K562 (cell line): ENCODE measurements at regions not wholly inside any gene's neighbourhood (a gene's known extent, or its start where the extent isn't known, plus 50 kb on each side); places are given as distances from the start of the nearest gene placed in this dataset.

Experiments
- ATAC-seq: fragments of 200-7000 bp; cut with Tn5 transposase; 3 replicates; pipeline ENCODE4 v1.9.1; 2020; ENCODE audit warnings: moderate library complexity
- BruUV-seq: library from RNA; stranded (reverse); fragments of 400-500 nt; replicated peaks from 2 replicates; lab custom pipeline; 2021; lab: Mats Ljungman, UMichigan
- CTCF ChIA-PET: fragments of 300-600 bp; formaldehyde crosslinking; extraction: SDS; loops from one replicate; lab custom pipeline; 2021; ENCODE audit warnings: low intra/inter-chr PET ratio; lab: Yijun Ruan, JAX
- POLR2A ChIA-PET: fragments of 300-600, 350-650 bp; sonication (Branson Sonifier 250); formaldehyde crosslinking; extraction: SDS; loops from one replicate; lab custom pipeline; 2021; ENCODE audit warnings: antibody characterized with exemption, inconsistent platforms; lab: Yijun Ruan, JAX
- DNase-seq, 4 experiments: peaks; one replicate each; pipeline versions ENCODE4 v3.0.0 to v3.0.0-alpha.2; 2011 to 2018; ENCODE audit warnings: low spot score in 3 of 4, mixed read lengths in 3 of 4; ENCODE audit errors: extremely low read depth in 1 of 4
- FAIRE-seq: peaks from 2 replicates; lab custom pipeline; 2011; peaks lifted over from hg19 to GRCh38; lab: Jason Lieb, UNC
- H2AFZ ChIP-seq: 2 replicates; pipeline ENCODE4 v1.6.0; 2011; ENCODE audit warnings: low read depth, low read length, control low read depth, inconsistent platforms
- H3K27ac ChIP-seq: fragments of 200-600 bp; 3 replicates; pipeline ENCODE4 v1.8.0; 2011; ENCODE audit warnings: low read depth, mild to moderate bottlenecking, control low read depth, inconsistent platforms, low read length, moderate library complexity, mixed read lengths; ENCODE audit errors: extremely low read depth
- H3K27me3 ChIP-seq, 2 experiments: fragments of 300-600 bp in 1 of 2; 2 replicates in 1 of 2; 3 replicates in 1 of 2; pipeline versions ENCODE4 v1.6.0 to v1.8.0; 2011; ENCODE audit warnings: inconsistent platforms in 2 of 2, low read length in 2 of 2, mild to moderate bottlenecking in 1 of 2, mixed read lengths in 1 of 2, moderate library complexity in 1 of 2; ENCODE audit not compliant: control insufficient read depth in 2 of 2, insufficient read depth in 2 of 2
- H3K36me3 ChIP-seq: fragments of 300-600 bp; 3 replicates; pipeline ENCODE4 v1.8.0; 2011; ENCODE audit warnings: mild to moderate bottlenecking, low read length, inconsistent platforms; ENCODE audit not compliant: control insufficient read depth, insufficient read depth
- H3K4me1 ChIP-seq, 2 experiments: fragments of 200-600 bp in 1 of 2; replicated peaks in 1 of 2; 2 replicates in 1 of 2; 3 replicates in 1 of 2; pipeline versions ENCODE4 v1.5.1 to v1.8.0; 2011; ENCODE audit warnings: inconsistent platforms in 2 of 2, low read length in 2 of 2, mild to moderate bottlenecking in 1 of 2, mixed read lengths in 1 of 2, moderate library complexity in 1 of 2; ENCODE audit not compliant: control insufficient read depth in 2 of 2, insufficient read depth in 2 of 2
- H3K4me2 ChIP-seq: 2 replicates; pipeline ENCODE4 v1.6.1; 2011; ENCODE audit warnings: low read length, control low read depth, inconsistent platforms, mixed read lengths; ENCODE audit not compliant: insufficient read depth
- H3K4me3 ChIP-seq: fragments of 200-600 bp; sonication (generic), shearing (Covaris generic); 2 replicates; pipeline ENCODE4 v1.5.1; 2016; ENCODE audit warnings: control low read depth, inconsistent platforms
- H3K79me2 ChIP-seq: fragments of 200-600 bp; 3 replicates; pipeline ENCODE4 v1.8.0; 2011; ENCODE audit warnings: low read length, inconsistent platforms; ENCODE audit not compliant: control insufficient read depth, insufficient read depth
- H3K9ac ChIP-seq, 2 experiments: 2 replicates each; pipeline versions ENCODE4 v1.6.0 to v1.6.1; 2011; ENCODE audit warnings: low read depth in 2 of 2, low read length in 2 of 2, control low read depth in 1 of 2, inconsistent platforms in 1 of 2, mild to moderate bottlenecking in 1 of 2, mixed read lengths in 1 of 2; ENCODE audit not compliant: insufficient read depth in 1 of 2
- H3K9me1 ChIP-seq: one replicate; pipeline ENCODE4 v1.6.0; 2011; ENCODE audit warnings: inconsistent platforms, mild to moderate bottlenecking, low read length, moderate library complexity; ENCODE audit not compliant: control insufficient read depth, insufficient read depth
- H3K9me3 ChIP-seq: replicated peaks from 2 replicates; pipeline ENCODE4 v1.5.1; 2011; ENCODE audit warnings: low read depth, low read length, inconsistent platforms; ENCODE audit not compliant: control insufficient read depth, insufficient read depth
- H4K20me1 ChIP-seq: replicated peaks from 2 replicates; pipeline ENCODE4 v1.6.1; 2011; ENCODE audit warnings: low read length, inconsistent platforms, mixed read lengths; ENCODE audit not compliant: control insufficient read depth, insufficient read depth
- CBX1 ChIP-seq: sonication (generic); IDR thresholded peaks from 2 replicates; pipeline ENCODE4 v1.6.1; 2016; ENCODE audit warnings: antibody characterized with exemption, low read depth, mild to moderate bottlenecking
- MAFG ChIP-seq: fragments of 450-650 bp; conservative IDR thresholded peaks from 2 replicates; pipeline ENCODE4 v1.6.1; 2016; ENCODE audit warnings: missing genetic modification characterization, missing compliant biosample characterization
- MED1 ChIP-seq: sonication (generic); formaldehyde crosslinking; IDR thresholded peaks from 2 replicates; pipeline ENCODE4 v1.8.1; 2023; ENCODE audit warnings: missing genetic modification reagents, borderline replicate concordance
- TCF7 ChIP-seq: sonication (generic); IDR thresholded peaks from 2 replicates; pipeline ENCODE4 v1.6.1; 2016; ENCODE audit warnings: antibody characterized with exemption, borderline replicate concordance
- TCF7L2 ChIP-seq: fragments of 150-350 bp; IDR thresholded peaks from 2 replicates; pipeline ENCODE4 v1.6.1; 2016; ENCODE audit warnings: low read depth, mild to moderate bottlenecking, low read length, moderate library complexity
- YBX1 ChIP-seq: fragments of 450-650 bp; IDR thresholded peaks from 2 replicates; pipeline ENCODE4 v1.7.1; 2016; ENCODE audit warnings: mild to moderate bottlenecking
- WGBS: fragments of 100-300 bp; shearing (Covaris generic); methylation state at CpG from one replicate; pipeline ENCODE4 v1.1.6; 2016; ENCODE audit warnings: low coverage, mixed read lengths; ENCODE audit not compliant: insufficient coverage; ENCODE audit errors: missing lambda C conversion rate; 5-methylcytosine and 5-hydroxymethylcytosine counted together
- in situ Hi-C: fragments of 300-500 bp; cut with MboI; formaldehyde crosslinking; loops from 4 replicates; pipeline ENCODE4 v1.15.0; 2018; ENCODE audit warnings: inconsistent platforms, mixed read lengths
- intact Hi-C: fragments of 100-400 bp; cut with micrococcal nuclease; formaldehyde crosslinking; loops from 2 replicates; pipeline ENCODE4 v1.14.2; 2022
- TF ChIP-seq, protein P1 (sequence below), 2 experiments: fragments of 450-650 bp in 1 of 2; sonication (generic) in 1 of 2; formaldehyde crosslinking in 1 of 2; IDR thresholded peaks in 1 of 2; conservative IDR thresholded peaks in 1 of 2; 2 replicates each; pipeline versions ENCODE4 v1.6.1 to v1.8.1; 2016 to 2023; ENCODE audit warnings: mild to moderate bottlenecking in 2 of 2, moderate library complexity in 2 of 2, inconsistent platforms in 1 of 2, missing genetic modification reagents in 1 of 2
- TF ChIP-seq, protein P2 (sequence below): sonication (generic); formaldehyde crosslinking; IDR thresholded peaks from 2 replicates; pipeline ENCODE4 v1.8.1; 2023; ENCODE audit warnings: mild to moderate bottlenecking, missing genetic modification reagents
- TF ChIP-seq, protein P3 (sequence below): fragments of 450-650 bp; IDR thresholded peaks from 2 replicates; pipeline ENCODE4 v1.6.1; 2016
- TF ChIP-seq, protein P4 (sequence below): sonication (generic); formaldehyde crosslinking; IDR thresholded peaks from 2 replicates; pipeline ENCODE4 v1.8.0; 2022; ENCODE audit warnings: missing genetic modification reagents, mild to moderate bottlenecking, borderline replicate concordance
- TF ChIP-seq, protein P5 (sequence below): sonication (generic); formaldehyde crosslinking; IDR thresholded peaks from 2 replicates; pipeline ENCODE4 v1.8.1; 2023; ENCODE audit warnings: mild to moderate bottlenecking, missing genetic modification reagents

DNA sequence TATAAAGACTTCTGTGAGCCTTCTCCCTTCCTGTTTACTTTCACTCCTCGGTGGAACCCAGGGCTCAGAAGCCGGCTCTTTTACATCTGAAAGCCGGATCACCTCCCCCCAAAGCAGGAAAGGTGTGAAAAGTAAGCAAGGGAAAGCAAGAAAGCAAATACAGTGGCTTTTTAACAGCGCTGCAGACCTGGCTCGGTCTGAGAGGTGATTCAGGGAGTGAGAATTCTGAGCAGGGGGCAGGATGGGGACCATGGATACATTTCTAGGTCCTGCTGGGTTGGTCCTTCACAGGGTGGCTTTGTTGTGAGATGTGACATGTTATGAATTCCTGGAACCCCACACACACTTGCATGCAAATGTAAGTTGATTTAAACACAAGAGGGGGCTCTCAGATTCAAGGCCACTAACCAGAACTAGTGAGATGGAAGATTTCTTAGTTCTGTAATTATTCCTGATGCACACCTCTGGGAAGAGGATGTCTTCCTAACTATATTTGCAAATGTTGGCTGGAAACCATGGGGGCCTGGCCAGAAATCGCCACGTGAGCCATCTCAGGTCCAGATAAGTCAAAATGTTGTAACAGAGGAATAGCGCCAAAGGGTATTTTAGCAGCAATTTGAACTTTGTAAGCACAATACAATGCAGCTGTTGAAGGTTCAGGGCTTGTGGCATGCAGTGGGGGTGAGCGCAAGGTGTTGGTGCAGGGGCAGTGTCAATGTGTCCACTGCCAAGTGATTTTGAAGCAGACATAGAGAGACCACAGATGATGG, 670.1 kb upstream of the LCORL start (continued):
- TF ChIP-seq, protein P1, sequence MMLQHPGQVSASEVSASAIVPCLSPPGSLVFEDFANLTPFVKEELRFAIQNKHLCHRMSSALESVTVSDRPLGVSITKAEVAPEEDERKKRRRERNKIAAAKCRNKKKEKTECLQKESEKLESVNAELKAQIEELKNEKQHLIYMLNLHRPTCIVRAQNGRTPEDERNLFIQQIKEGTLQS (IDR thresholded peaks at IDR 0.05), result no peak
- TF ChIP-seq, protein P1 (CRISPR knock-in tag; conservative IDR thresholded peaks at IDR 0.05), result no peak
- TF ChIP-seq, protein P2, sequence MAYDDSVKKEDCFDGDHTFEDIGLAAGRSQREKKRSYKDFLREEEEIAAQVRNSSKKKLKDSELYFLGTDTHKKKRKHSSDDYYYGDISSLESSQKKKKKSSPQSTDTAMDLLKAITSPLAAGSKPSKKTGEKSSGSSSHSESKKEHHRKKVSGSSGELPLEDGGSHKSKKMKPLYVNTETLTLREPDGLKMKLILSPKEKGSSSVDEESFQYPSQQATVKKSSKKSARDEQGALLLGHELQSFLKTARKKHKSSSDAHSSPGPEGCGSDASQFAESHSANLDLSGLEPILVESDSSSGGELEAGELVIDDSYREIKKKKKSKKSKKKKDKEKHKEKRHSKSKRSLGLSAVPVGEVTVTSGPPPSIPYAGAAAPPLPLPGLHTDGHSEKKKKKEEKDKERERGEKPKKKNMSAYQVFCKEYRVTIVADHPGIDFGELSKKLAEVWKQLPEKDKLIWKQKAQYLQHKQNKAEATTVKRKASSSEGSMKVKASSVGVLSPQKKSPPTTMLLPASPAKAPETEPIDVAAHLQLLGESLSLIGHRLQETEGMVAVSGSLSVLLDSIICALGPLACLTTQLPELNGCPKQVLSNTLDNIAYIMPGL (CRISPR knock-in tag), result no peak
- TF ChIP-seq YBX1, result no peak

DNA sequence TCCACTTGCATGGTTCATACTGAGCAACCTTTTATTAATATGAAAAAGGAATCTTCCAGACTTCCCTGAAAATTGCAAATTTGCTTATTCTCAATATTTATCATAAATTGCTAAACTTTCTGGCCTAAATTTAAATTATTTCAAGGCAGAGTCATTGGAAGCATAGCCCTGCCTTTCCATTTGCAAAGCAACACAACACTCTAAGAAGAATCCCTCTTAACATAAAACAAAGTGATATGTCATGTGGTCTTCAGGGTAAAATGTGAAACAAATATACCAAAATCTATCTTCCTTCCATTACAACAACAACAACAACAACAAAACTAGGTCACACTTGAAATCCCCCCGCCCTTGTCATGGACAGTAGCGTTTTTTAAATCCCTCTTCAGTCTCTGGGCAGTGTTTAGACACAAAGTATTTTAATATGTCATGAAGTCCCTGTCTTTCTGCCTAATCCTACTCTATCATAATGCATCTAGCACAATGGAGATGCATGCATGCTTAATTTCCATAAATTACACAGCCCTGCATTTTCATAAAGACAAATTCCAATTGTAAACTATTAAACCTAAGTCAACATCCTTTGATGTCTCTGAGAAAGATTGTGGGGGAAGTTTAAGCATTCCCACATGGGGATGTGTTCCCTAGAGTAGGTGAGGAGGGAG, 668.9 kb upstream of the LCORL start:
- WGBS, result 0% methylated on average over 2 of the region's 2 CpGs
- no peaks in the 10 kb centered on the region for H3K4me1 ChIP-seq
- no peak overlapping the region for H3K4me3 ChIP-seq
- H3K27me3 ChIP-seq, result no peaks in the 10 kb centered on the region
- no peaks in the 10 kb centered on the region for H3K36me3 ChIP-seq
- intact Hi-C loops (no loop called here), in situ Hi-C loops (loop anchor here (25.0 kb wide), 1 partner anchor 1997 kb away; no protein-coding TSS in a partner anchor)
- ChIA-PET CTCF (no interaction called here), POLR2A (no interaction called here)
- ATAC-seq, result no peak
- FAIRE-seq, result no peak
- DNase-seq, result no peak
- no peaks in the 10 kb centered on the region for H3K9me3 ChIP-seq
- no peak overlapping the region for H3K27ac ChIP-seq
- no peak overlapping the region for H2AFZ ChIP-seq
- no TSS peak for BruUV-seq
- H4K20me1 ChIP-seq, result no peaks in the 10 kb centered on the region
- no peak overlapping the region for H3K9ac ChIP-seq
- H3K79me2 ChIP-seq, result no peaks in the 10 kb centered on the region
- no peaks in the 10 kb centered on the region for H3K9me1 ChIP-seq
- no peak overlapping the region for H3K4me2 ChIP-seq
- TF ChIP-seq, protein P3, sequence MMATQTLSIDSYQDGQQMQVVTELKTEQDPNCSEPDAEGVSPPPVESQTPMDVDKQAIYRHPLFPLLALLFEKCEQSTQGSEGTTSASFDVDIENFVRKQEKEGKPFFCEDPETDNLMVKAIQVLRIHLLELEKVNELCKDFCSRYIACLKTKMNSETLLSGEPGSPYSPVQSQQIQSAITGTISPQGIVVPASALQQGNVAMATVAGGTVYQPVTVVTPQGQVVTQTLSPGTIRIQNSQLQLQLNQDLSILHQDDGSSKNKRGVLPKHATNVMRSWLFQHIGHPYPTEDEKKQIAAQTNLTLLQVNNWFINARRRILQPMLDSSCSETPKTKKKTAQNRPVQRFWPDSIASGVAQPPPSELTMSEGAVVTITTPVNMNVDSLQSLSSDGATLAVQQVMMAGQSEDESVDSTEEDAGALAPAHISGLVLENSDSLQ, result no peak
- no peak for TF ChIP-seq TCF7
- TF ChIP-seq, protein P4, sequence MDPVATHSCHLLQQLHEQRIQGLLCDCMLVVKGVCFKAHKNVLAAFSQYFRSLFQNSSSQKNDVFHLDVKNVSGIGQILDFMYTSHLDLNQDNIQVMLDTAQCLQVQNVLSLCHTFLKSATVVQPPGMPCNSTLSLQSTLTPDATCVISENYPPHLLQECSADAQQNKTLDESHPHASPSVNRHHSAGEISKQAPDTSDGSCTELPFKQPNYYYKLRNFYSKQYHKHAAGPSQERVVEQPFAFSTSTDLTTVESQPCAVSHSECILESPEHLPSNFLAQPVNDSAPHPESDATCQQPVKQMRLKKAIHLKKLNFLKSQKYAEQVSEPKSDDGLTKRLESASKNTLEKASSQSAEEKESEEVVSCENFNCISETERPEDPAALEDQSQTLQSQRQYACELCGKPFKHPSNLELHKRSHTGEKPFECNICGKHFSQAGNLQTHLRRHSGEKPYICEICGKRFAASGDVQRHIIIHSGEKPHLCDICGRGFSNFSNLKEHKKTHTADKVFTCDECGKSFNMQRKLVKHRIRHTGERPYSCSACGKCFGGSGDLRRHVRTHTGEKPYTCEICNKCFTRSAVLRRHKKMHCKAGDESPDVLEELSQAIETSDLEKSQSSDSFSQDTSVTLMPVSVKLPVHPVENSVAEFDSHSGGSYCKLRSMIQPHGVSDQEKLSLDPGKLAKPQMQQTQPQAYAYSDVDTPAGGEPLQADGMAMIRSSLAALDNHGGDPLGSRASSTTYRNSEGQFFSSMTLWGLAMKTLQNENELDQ (CRISPR knock-in tag), result no peak
- no peak for TF ChIP-seq TCF7L2
- TF ChIP-seq CBX1, result no peak
- no peak for TF ChIP-seq MED1 (CRISPR knock-in tag)
- TF ChIP-seq MAFG (tag), result no peak
- TF ChIP-seq, protein P5, sequence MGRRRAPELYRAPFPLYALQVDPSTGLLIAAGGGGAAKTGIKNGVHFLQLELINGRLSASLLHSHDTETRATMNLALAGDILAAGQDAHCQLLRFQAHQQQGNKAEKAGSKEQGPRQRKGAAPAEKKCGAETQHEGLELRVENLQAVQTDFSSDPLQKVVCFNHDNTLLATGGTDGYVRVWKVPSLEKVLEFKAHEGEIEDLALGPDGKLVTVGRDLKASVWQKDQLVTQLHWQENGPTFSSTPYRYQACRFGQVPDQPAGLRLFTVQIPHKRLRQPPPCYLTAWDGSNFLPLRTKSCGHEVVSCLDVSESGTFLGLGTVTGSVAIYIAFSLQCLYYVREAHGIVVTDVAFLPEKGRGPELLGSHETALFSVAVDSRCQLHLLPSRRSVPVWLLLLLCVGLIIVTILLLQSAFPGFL (CRISPR knock-in tag), result no peak
